SK-N-SH treated with all-trans-retinoic acid at 6 μM for 48 hours (cell line): ENCODE measurements at regions not wholly inside any gene's neighbourhood (a gene's known extent, or its start where the extent isn't known, plus 50 kb on each side); places are given as distances from the start of the nearest gene placed in this dataset.

Experiments
- ATAC-seq: fragments of 200-7000 bp; cut with Tn5 transposase; 3 replicates; pipeline ENCODE4 v1.9.1; 2020; ENCODE audit warnings: mild to moderate bottlenecking, moderate library complexity
- BACH2 ChIP-seq: fragments of 250-450 bp; sonication (Bioruptor Pico); IDR thresholded peaks from 2 replicates; pipeline ENCODE4 v1.9.0; 2021; ENCODE audit warnings: mild to moderate bottlenecking, borderline replicate concordance
- CREB5 ChIP-seq: fragments of 250-450 bp; sonication (Bioruptor Pico); IDR thresholded peaks from 2 replicates; pipeline ENCODE4 v1.5.1; 2020; ENCODE audit warnings: low read depth, mild to moderate bottlenecking, moderate library complexity
- CSDC2 ChIP-seq: fragments of 250-450 bp; sonication (Bioruptor Pico); IDR thresholded peaks from 2 replicates; pipeline ENCODE4 v1.5.0; 2020; ENCODE audit warnings: mild to moderate bottlenecking, moderate library complexity
- CSRNP3 ChIP-seq: fragments of 250-450 bp; sonication (Bioruptor Pico); IDR thresholded peaks from 2 replicates; pipeline ENCODE4 v1.5.1; 2021; ENCODE audit warnings: mild to moderate bottlenecking, moderate library complexity
- ESRRG ChIP-seq: fragments of 250-450 bp; sonication (Bioruptor Pico); IDR thresholded peaks from 2 replicates; pipeline ENCODE4 v1.6.1; 2021; ENCODE audit warnings: mild to moderate bottlenecking
- GLIS3 ChIP-seq: fragments of 250-450 bp; sonication (Bioruptor Pico); IDR thresholded peaks from 2 replicates; pipeline ENCODE4 v1.5.0; 2020; ENCODE audit warnings: mild to moderate bottlenecking, moderate library complexity
- ISL1 ChIP-seq: fragments of 250-450 bp; sonication (Bioruptor Pico); IDR thresholded peaks from 2 replicates; pipeline ENCODE4 v2.1.2; 2022; ENCODE audit warnings: mild to moderate bottlenecking, moderate library complexity
- OSR1 ChIP-seq: fragments of 250-450 bp; sonication (Bioruptor Pico); IDR thresholded peaks from 2 replicates; pipeline ENCODE4 v1.8.0; 2022; ENCODE audit warnings: moderate library complexity, mild to moderate bottlenecking, inconsistent platforms
- PATZ1 ChIP-seq: fragments of 250-450 bp; sonication (Bioruptor Pico); IDR thresholded peaks from 2 replicates; pipeline ENCODE4 v1.8.0; 2020; ENCODE audit warnings: mild to moderate bottlenecking, moderate library complexity, borderline replicate concordance
- PPARA ChIP-seq: fragments of 250-450 bp; sonication (Bioruptor Pico); IDR thresholded peaks from 2 replicates; pipeline ENCODE4 v1.5.0; 2020; ENCODE audit warnings: mild to moderate bottlenecking, borderline replicate concordance
- RARB ChIP-seq: fragments of 250-450 bp; sonication (Bioruptor Pico); IDR thresholded peaks from 2 replicates; pipeline ENCODE4 v1.8.0; 2021; ENCODE audit warnings: mild to moderate bottlenecking, moderate library complexity
- SNAI2 ChIP-seq: fragments of 250-450 bp; sonication (Bioruptor Pico); IDR thresholded peaks from 2 replicates; pipeline ENCODE4 v1.5.0; 2020; ENCODE audit warnings: mild to moderate bottlenecking, moderate library complexity
- TCF4 ChIP-seq: fragments of 250-450 bp; sonication (Bioruptor Pico); IDR thresholded peaks from 2 replicates; pipeline ENCODE4 v1.8.0; 2021; ENCODE audit warnings: mild to moderate bottlenecking, moderate library complexity, borderline replicate concordance
- TOX ChIP-seq: fragments of 250-450 bp; sonication (Bioruptor Pico); IDR thresholded peaks from 2 replicates; pipeline ENCODE4 v1.8.0; 2021; ENCODE audit warnings: mild to moderate bottlenecking, moderate library complexity, borderline replicate concordance
- TSHZ2 ChIP-seq: fragments of 250-450 bp; sonication (Bioruptor Pico); IDR thresholded peaks from 2 replicates; pipeline ENCODE4 v1.5.0; 2020; ENCODE audit warnings: mild to moderate bottlenecking, moderate library complexity
- ZC3H10 ChIP-seq: fragments of 250-450 bp; sonication (Bioruptor Pico); IDR thresholded peaks from 2 replicates; pipeline ENCODE4 v1.5.1; 2021; ENCODE audit warnings: mild to moderate bottlenecking, moderate library complexity
- ZFP3 ChIP-seq: fragments of 250-450 bp; sonication (Bioruptor Pico); IDR thresholded peaks from 2 replicates; pipeline ENCODE4 v1.5.0; 2020; ENCODE audit warnings: mild to moderate bottlenecking, moderate library complexity
- ZFP30 ChIP-seq: fragments of 450-650 bp; formaldehyde crosslinking; IDR thresholded peaks from 2 replicates; pipeline ENCODE4 v1.5.0; 2022; ENCODE audit warnings: mild to moderate bottlenecking, moderate library complexity
- ZNF565 ChIP-seq: fragments of 450-650 bp; formaldehyde crosslinking; conservative IDR thresholded peaks from 2 replicates; pipeline ENCODE4 v1.5.0; 2020; ENCODE audit warnings: low read depth, mild to moderate bottlenecking, moderate library complexity
- ZNF70 ChIP-seq: fragments of 450-650 bp; formaldehyde crosslinking; IDR thresholded peaks from 2 replicates; pipeline ENCODE4 v1.5.0; 2020; ENCODE audit warnings: mild to moderate bottlenecking, moderate library complexity
- ZNF8 ChIP-seq: fragments of 450-650 bp; formaldehyde crosslinking; IDR thresholded peaks from 2 replicates; pipeline ENCODE4 v1.5.0; 2020; ENCODE audit warnings: mild to moderate bottlenecking, moderate library complexity
- TF ChIP-seq, protein P1 (sequence below): fragments of 250-450 bp; sonication (Bioruptor Pico); IDR thresholded peaks from 2 replicates; pipeline ENCODE4 v1.8.0; 2021; ENCODE audit warnings: low read depth, mild to moderate bottlenecking, moderate library complexity, borderline replicate concordance

GRCh38 chr20:39886650-39887190 lies 802.3 kb downstream of the MAFB start:
- ATAC-seq: no peak
- TF ChIP-seq ZNF565 (CRISPR knock-in tag) (no peak), OSR1 (CRISPR knock-in tag) (no peak), ISL1 (no peak), ZC3H10 (CRISPR knock-in tag) (no peak)

- ATAC-seq: 0 out of 3 replicates have a peak, but pooled peaks have one; percentile 26
- TF ChIP-seq BACH2 (no peak), CSDC2 (CRISPR knock-in tag) (no peak), ESRRG (CRISPR knock-in tag) (no peak), PATZ1 (no peak), TSHZ2 (CRISPR knock-in tag) (no peak), SNAI2 (CRISPR knock-in tag) (no peak), TCF4 (CRISPR knock-in tag) (no peak), ZC3H10 (CRISPR knock-in tag) (no peak), ZNF70 (CRISPR knock-in tag) (no peak), TOX (no peak), ZFP30 (CRISPR knock-in tag) (no peak), ZFP3 (CRISPR knock-in tag) (no peak), GLIS3 (CRISPR knock-in tag) (no peak), ISL1 (no peak), PPARA (CRISPR knock-in tag) (no peak), ZNF8 (CRISPR knock-in tag) (no peak), RARB (CRISPR knock-in tag) (no peak), OSR1 (CRISPR knock-in tag) (no peak), CREB5 (CRISPR knock-in tag) (no peak), CSRNP3 (CRISPR knock-in tag) (no peak)
Measured at GRCh38 chr20:39885975-39886649, 802.9 kb downstream of the MAFB start.

DNA sequence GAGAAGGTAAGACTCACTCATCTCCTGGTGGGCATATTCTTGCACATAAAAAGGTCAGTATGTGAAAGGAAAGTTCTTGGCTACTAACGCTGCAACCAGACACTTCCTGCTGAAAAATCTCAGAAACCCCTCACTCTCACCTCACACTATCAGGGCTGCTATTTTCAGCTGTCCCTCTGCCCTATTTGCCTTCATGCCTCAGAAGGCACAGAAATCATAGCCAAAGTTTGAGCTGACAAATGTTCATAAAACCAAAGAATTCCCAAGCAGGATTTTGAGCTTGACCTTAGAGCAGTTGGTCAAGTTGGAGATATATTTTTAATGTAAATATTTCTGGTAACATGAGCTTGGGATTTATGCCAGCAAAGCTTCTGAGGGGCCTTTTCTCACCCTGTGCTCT lies 806.2 kb downstream of the MAFB start:
- ATAC-seq: no peak
- TF ChIP-seq ZFP30 (CRISPR knock-in tag): no peak
- no peak for TF ChIP-seq CSRNP3 (CRISPR knock-in tag)
- TF ChIP-seq PPARA (CRISPR knock-in tag): no peak
- no peak for TF ChIP-seq GLIS3 (CRISPR knock-in tag)
- no peak for TF ChIP-seq ZNF8 (CRISPR knock-in tag)
- no peak for TF ChIP-seq RARB (CRISPR knock-in tag)
- TF ChIP-seq OSR1 (CRISPR knock-in tag): no peak
- TF ChIP-seq, protein P1, sequence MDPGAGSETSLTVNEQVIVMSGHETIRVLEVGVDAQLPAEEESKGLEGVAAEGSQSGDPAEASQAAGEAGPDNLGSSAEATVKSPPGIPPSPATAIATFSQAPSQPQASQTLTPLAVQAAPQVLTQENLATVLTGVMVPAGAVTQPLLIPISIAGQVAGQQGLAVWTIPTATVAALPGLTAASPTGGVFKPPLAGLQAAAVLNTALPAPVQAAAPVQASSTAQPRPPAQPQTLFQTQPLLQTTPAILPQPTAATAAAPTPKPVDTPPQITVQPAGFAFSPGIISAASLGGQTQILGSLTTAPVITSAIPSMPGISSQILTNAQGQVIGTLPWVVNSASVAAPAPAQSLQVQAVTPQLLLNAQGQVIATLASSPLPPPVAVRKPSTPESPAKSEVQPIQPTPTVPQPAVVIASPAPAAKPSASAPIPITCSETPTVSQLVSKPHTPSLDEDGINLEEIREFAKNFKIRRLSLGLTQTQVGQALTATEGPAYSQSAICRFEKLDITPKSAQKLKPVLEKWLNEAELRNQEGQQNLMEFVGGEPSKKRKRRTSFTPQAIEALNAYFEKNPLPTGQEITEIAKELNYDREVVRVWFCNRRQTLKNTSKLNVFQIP (CRISPR knock-in tag): no peak
- no peak for TF ChIP-seq ZNF565 (CRISPR knock-in tag)
- no peak for TF ChIP-seq BACH2
- TF ChIP-seq, all 23 proteins: peak for 0
